Trophoblast cell (in vitro differentiated cells and primary cell): ENCODE measurements at regions not wholly inside any gene's neighbourhood (a gene's known extent, or its start where the extent isn't known, plus 50 kb on each side); places are given as distances from the start of the nearest gene placed in this dataset.

ENCODE experiments used
- DNase-seq, 2 donors: peaks; one replicate each; pipeline ENCODE4 v3.0.0-alpha.2; 2016
- H2AFZ ChIP-seq: 2 replicates; pipeline ENCODE4 v1.6.1; 2013; ENCODE audit warnings: low read length, moderate library complexity, mild to moderate bottlenecking; ENCODE audit not compliant: insufficient read depth, poor library complexity
- H2AK5ac ChIP-seq: 2 replicates; pipeline ENCODE4 v1.6.1; 2013; ENCODE audit warnings: mild to moderate bottlenecking, low read length
- H2BK120ac ChIP-seq: 2 replicates; pipeline ENCODE4 v1.6.1; 2013; ENCODE audit warnings: low read length, mild to moderate bottlenecking, moderate library complexity; ENCODE audit not compliant: insufficient read depth, poor library complexity
- H2BK12ac ChIP-seq: 2 replicates; pipeline ENCODE4 v1.6.1; 2013; ENCODE audit warnings: mild to moderate bottlenecking, low read length, moderate library complexity
- H2BK5ac ChIP-seq: 2 replicates; pipeline ENCODE4 v1.6.1; 2013; ENCODE audit warnings: low read length, low read depth, moderate library complexity, mild to moderate bottlenecking; ENCODE audit not compliant: poor library complexity
- H3K14ac ChIP-seq: 2 replicates; pipeline ENCODE4 v1.6.1; 2013; ENCODE audit warnings: mild to moderate bottlenecking, low read length
- H3K18ac ChIP-seq: 2 replicates; pipeline ENCODE4 v1.6.1; 2013; ENCODE audit warnings: mild to moderate bottlenecking, low read length
- H3K23ac ChIP-seq: 2 replicates; pipeline ENCODE4 v1.6.1; 2013; ENCODE audit warnings: low read length
- H3K27ac ChIP-seq: 2 replicates; pipeline ENCODE4 v1.5.1; 2013; ENCODE audit warnings: low read depth, mild to moderate bottlenecking, inconsistent platforms, low read length, moderate library complexity
- H3K27me3 ChIP-seq: 2 replicates; pipeline ENCODE4 v1.6.1; 2013; ENCODE audit warnings: inconsistent platforms, mild to moderate bottlenecking, low read length, moderate library complexity; ENCODE audit not compliant: insufficient read depth
- H3K36me3 ChIP-seq, 2 experiments: 1 replicate in 1 of 2; 2 replicates in 1 of 2; pipeline ENCODE4 v1.6.1; 2013; ENCODE audit warnings: low read length in 2 of 2, mild to moderate bottlenecking in 2 of 2, moderate library complexity in 1 of 2; ENCODE audit not compliant: insufficient read depth in 2 of 2, control insufficient read depth in 1 of 2
- H3K4ac ChIP-seq: 2 replicates; pipeline ENCODE4 v1.6.1; 2013; ENCODE audit warnings: low read depth, mild to moderate bottlenecking, low read length, moderate library complexity
- H3K4me1 ChIP-seq, 2 experiments: 1 replicate in 1 of 2; 2 replicates in 1 of 2; pipeline ENCODE4 v1.6.1; 2013; ENCODE audit warnings: low read length in 2 of 2, mild to moderate bottlenecking in 2 of 2, moderate library complexity in 1 of 2; ENCODE audit not compliant: insufficient read depth in 2 of 2, control insufficient read depth in 1 of 2
- H3K4me2 ChIP-seq: 2 replicates; pipeline ENCODE4 v1.6.1; 2013; ENCODE audit warnings: inconsistent platforms, mild to moderate bottlenecking, low read length, moderate library complexity
- H3K4me3 ChIP-seq: 2 replicates; pipeline ENCODE4 v1.5.1; 2013; ENCODE audit warnings: mild to moderate bottlenecking, low read depth, low read length, inconsistent platforms
- H3K79me1 ChIP-seq: one replicate; pipeline ENCODE4 v1.6.1; 2013; ENCODE audit warnings: low read length
- H3K79me2 ChIP-seq: 2 replicates; pipeline ENCODE4 v1.6.1; 2013; ENCODE audit warnings: low read length, mild to moderate bottlenecking; ENCODE audit not compliant: control insufficient read depth, insufficient read depth, poor library complexity
- H3K9ac ChIP-seq: 2 replicates; pipeline ENCODE4 v1.6.1; 2013; ENCODE audit warnings: mild to moderate bottlenecking, low read length
- H3K9me3 ChIP-seq: 2 replicates; pipeline ENCODE4 v1.6.1; 2013; ENCODE audit warnings: low read depth, mild to moderate bottlenecking, control low read depth, inconsistent platforms, low read length; ENCODE audit not compliant: insufficient read depth
- H4K12ac ChIP-seq: 2 replicates; pipeline ENCODE4 v1.6.1; 2013; ENCODE audit warnings: low read depth, mild to moderate bottlenecking, low read length, moderate library complexity
- H4K8ac ChIP-seq: 2 replicates; pipeline ENCODE4 v1.6.1; 2013; ENCODE audit warnings: low read depth, mild to moderate bottlenecking, low read length, moderate library complexity
- H4K91ac ChIP-seq: one replicate; pipeline ENCODE4 v1.6.1; 2013; ENCODE audit warnings: low read depth, mild to moderate bottlenecking, low read length, moderate library complexity
- WGBS: extraction: QIAGEN DNeasy Blood & Tissue Kit; methylation state at CpG from one replicate; pipeline ENCODE4 v1.1.7; 2013; ENCODE audit warnings: missing lambda C conversion rate; ENCODE audit not compliant: insufficient read length, insufficient coverage; ENCODE audit errors: extremely low coverage; 5-methylcytosine and 5-hydroxymethylcytosine counted together

DNA sequence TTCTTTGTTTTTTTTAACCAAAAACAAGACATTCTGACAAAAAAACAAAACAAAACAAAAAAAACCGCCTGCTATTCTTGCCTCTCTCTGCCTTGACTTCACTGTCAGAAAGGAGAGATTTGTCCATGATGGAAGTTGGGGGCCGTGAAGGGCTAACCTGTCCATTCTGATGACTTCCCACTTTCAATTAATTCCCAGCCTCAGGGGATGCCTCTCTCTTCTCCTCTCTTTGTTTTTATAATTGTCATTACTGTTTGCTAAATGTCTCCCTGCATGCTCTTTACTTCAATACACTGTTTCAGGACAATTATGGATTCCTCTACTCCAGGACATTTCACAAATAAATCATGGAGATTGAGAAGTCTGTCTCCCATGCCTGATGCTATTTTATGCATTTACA is 130.5 kb upstream of the CNR1 start:
- no peaks in the 10 kb centered on the region for H3K36me3 ChIP-seq
- H4K8ac ChIP-seq, result no peak overlapping the region
- no peak overlapping the region for H3K27ac ChIP-seq
- no peak overlapping the region for H3K14ac ChIP-seq
- H3K9ac ChIP-seq, result no peak overlapping the region
- H2AK5ac ChIP-seq, result no peak overlapping the region
- no peaks in the 10 kb centered on the region for H3K27me3 ChIP-seq
- no peak for DNase-seq
- H3K9me3 ChIP-seq, result no peaks in the 10 kb centered on the region
- H3K4ac ChIP-seq, result no peak overlapping the region
- no peak overlapping the region for H3K23ac ChIP-seq
- H3K4me2 ChIP-seq, result no peak overlapping the region
- H4K12ac ChIP-seq, result no peak overlapping the region
- no peak overlapping the region for H2BK12ac ChIP-seq
- no peaks in the 10 kb centered on the region for H3K79me2 ChIP-seq
- H3K79me1 ChIP-seq, result no peaks in the 10 kb centered on the region
- H4K91ac ChIP-seq, result no peak overlapping the region
- no peak overlapping the region for H2BK120ac ChIP-seq
- H3K4me3 ChIP-seq, result no peak overlapping the region
- H3K18ac ChIP-seq, result no peak overlapping the region
- no peaks in the 10 kb centered on the region for H3K4me1 ChIP-seq
- H2AFZ ChIP-seq, result no peak overlapping the region
- WGBS, result no CpG with 5 or more reads among the region's 2 CpGs
- H2BK5ac ChIP-seq, result no peak overlapping the region

DNA sequence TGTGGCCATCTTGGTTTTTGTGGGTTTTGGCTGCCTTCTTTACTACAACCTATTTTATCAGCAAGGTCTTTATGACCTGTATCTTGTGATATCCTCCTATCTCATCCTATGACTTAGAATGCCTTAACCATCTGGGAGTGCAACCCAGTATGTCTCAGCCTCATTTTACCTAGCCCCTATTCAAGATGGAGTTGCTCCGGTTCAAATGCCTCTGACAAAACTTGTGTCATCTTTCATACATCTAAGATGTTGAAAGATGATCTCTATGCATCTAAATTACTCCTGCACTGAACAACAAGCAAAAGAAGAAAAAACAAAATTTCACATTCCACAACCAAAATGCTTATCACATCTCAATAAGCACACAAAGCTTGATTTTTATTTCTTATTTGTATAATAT is 129.5 kb upstream of the CNR1 start:
- Histone ChIP-seq H4K8ac (no peak overlapping the region), H3K27ac (no peak overlapping the region), H2AFZ (no peak overlapping the region), H3K79me1 (no peaks in the 10 kb centered on the region), H4K12ac (no peak overlapping the region), H2AK5ac (no peak overlapping the region), H3K79me2 (no peaks in the 10 kb centered on the region), H3K36me3 (no peaks in the 10 kb centered on the region), H3K4ac (no peak overlapping the region), H2BK5ac (no peak overlapping the region), H3K4me2 (no peak overlapping the region), H3K4me3 (no peak overlapping the region), H4K91ac (no peak overlapping the region), H2BK12ac (no peak overlapping the region), H3K9ac (no peak overlapping the region), H3K18ac (no peak overlapping the region), H3K27me3 (no peaks in the 10 kb centered on the region), H3K4me1 (no peaks in the 10 kb centered on the region), H3K9me3 (no peaks in the 10 kb centered on the region), H2BK120ac (no peak overlapping the region), H3K23ac (no peak overlapping the region), H3K14ac (no peak overlapping the region)
- no peak for DNase-seq
- WGBS, result no CpG with 5 or more reads among the region's 1 CpG

DNA sequence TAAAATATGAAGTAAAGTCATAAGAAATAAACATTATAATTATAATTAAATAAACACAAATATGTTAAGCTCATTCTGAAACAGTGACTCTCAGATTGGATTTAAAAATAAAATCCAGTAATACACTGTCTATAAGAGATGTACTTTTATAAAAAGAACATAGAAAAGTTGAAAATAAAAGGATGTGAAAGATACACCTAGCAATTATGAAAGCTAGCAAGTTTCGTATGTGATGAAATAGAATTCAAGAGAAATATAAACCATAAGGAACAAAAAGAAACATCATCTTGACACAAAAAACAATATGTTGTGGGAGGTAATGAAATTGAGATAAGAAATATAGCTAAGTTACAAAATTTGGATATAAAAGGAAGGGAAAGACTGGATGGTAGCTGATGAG is 128.6 kb upstream of the CNR1 start:
- Histone ChIP-seq H3K4me1 (no peaks in the 10 kb centered on the region), H4K91ac (no peak overlapping the region), H3K27me3 (no peaks in the 10 kb centered on the region), H2AK5ac (no peak overlapping the region), H4K12ac (no peak overlapping the region), H3K4me3 (no peak overlapping the region), H3K23ac (no peak overlapping the region), H2AFZ (no peak overlapping the region), H2BK12ac (no peak overlapping the region), H3K9me3 (no peaks in the 10 kb centered on the region), H3K9ac (no peak overlapping the region), H3K79me1 (no peaks in the 10 kb centered on the region), H2BK120ac (no peak overlapping the region), H3K79me2 (no peaks in the 10 kb centered on the region), H2BK5ac (no peak overlapping the region), H3K36me3 (no peaks in the 10 kb centered on the region), H3K4me2 (no peak overlapping the region), H3K4ac (no peak overlapping the region), H4K8ac (no peak overlapping the region), H3K18ac (no peak overlapping the region), H3K14ac (no peak overlapping the region), H3K27ac (no peak overlapping the region)
- no peak for DNase-seq
- no CpG with 5 or more reads among the region's 1 CpG for WGBS

DNA sequence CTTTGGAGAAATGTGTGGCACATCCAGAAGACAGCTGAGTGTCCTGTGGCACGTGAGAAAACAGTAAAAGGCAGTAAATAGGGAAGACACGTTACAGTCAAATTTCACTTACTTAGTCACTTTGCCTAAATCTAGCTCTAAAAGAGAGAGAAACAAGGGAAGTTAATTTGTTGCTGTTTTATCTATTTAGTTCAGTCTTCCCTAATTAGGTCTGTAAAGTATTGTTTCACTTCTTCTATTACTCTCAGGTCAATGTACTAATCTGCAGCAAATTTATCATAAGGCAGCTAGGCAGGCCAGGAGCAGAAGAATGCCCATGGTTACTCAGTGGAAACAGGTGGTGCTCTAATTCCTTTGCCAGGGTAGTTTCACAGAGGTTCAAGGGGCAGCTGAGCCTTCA is 124.3 kb upstream of the CNR1 start:
- Histone ChIP-seq H3K4me3 (no peak overlapping the region), H3K36me3 (no peaks in the 10 kb centered on the region), H2BK120ac (no peak overlapping the region), H2BK5ac (no peak overlapping the region), H2BK12ac (no peak overlapping the region), H4K91ac (no peak overlapping the region), H3K4me1 (no peaks in the 10 kb centered on the region), H3K4me2 (no peak overlapping the region), H4K12ac (no peak overlapping the region), H3K27ac (no peak overlapping the region), H3K79me2 (no peaks in the 10 kb centered on the region), H4K8ac (no peak overlapping the region), H2AK5ac (no peak overlapping the region), H3K9ac (no peak overlapping the region), H3K79me1 (no peaks in the 10 kb centered on the region), H3K18ac (no peak overlapping the region), H3K4ac (no peak overlapping the region), H2AFZ (no peak overlapping the region), H3K14ac (no peak overlapping the region), H3K9me3 (no peaks in the 10 kb centered on the region), H3K23ac (no peak overlapping the region), H3K27me3 (peaks cover 3% of the 10 kb centered on the region)
- whole genome bisulfite sequencing, result no CpG with 5 or more reads among the region's 2 CpGs
- DNase-seq, result no peak

DNA sequence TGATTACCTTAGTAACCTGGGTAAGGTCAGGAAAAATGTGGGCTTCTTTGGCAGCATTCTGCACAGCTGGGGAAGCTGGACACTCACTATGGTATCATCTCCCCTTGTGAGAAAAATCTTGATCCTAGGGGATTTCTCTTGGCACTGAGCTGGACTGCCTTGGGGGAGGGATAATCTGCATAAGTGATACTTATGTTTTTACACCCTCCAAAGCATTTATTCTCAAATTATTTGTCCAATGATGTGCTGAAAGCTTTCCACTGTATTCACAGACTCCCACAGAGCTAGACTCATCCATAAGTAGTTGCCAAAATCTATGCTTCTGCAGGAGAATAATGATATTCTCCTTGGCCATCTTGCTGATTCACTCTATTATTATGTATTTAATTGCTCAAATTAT is 121.5 kb upstream of the CNR1 start:
- Histone ChIP-seq H3K4me1 (no peaks in the 10 kb centered on the region), H2AFZ (no peak overlapping the region), H4K12ac (no peak overlapping the region), H2BK120ac (no peak overlapping the region), H3K79me2 (no peaks in the 10 kb centered on the region), H3K4ac (no peak overlapping the region), H3K14ac (no peak overlapping the region), H3K4me3 (no peak overlapping the region), H3K18ac (no peak overlapping the region), H2BK5ac (no peak overlapping the region), H3K4me2 (no peak overlapping the region), H4K91ac (no peak overlapping the region), H3K9me3 (no peaks in the 10 kb centered on the region), H2BK12ac (no peak overlapping the region), H3K27ac (no peak overlapping the region), H2AK5ac (no peak overlapping the region), H4K8ac (no peak overlapping the region), H3K36me3 (no peaks in the 10 kb centered on the region), H3K23ac (no peak overlapping the region), H3K9ac (no peak overlapping the region), H3K27me3 (peaks cover 3% of the 10 kb centered on the region), H3K79me1 (no peaks in the 10 kb centered on the region)
- DNase-seq, result no peak
